H9 (cell line): ENCODE measurements at regions not wholly inside any gene's neighbourhood (a gene's known extent, or its start where the extent isn't known, plus 50 kb on each side); places are given as distances from the start of the nearest gene placed in this dataset.

Experiments
- DNase-seq: peaks from one replicate; pipeline ENCODE4 v3.0.0-alpha.2; 2017
- H2AFZ ChIP-seq: one replicate; pipeline ENCODE4 v1.6.1; 2013; ENCODE audit warnings: mild to moderate bottlenecking, low read length, control low read depth, moderate library complexity
- H2AK5ac ChIP-seq: 2 replicates; pipeline ENCODE4 v1.6.1; 2013; ENCODE audit warnings: low read length, control low read depth, mixed read lengths; ENCODE audit not compliant: insufficient read length
- H2BK120ac ChIP-seq: one replicate; pipeline ENCODE4 v1.6.1; 2013; ENCODE audit warnings: low read depth, mild to moderate bottlenecking, low read length, control low read depth, inconsistent platforms; ENCODE audit not compliant: poor library complexity, severe bottlenecking
- H2BK12ac ChIP-seq: 2 replicates; pipeline ENCODE4 v1.6.1; 2013; ENCODE audit warnings: low read length, control low read depth, mixed read lengths, low read depth; ENCODE audit not compliant: insufficient read length
- H2BK15ac ChIP-seq: 2 replicates; pipeline ENCODE4 v1.6.1; 2013; ENCODE audit warnings: low read depth, low read length, control low read depth
- H2BK20ac ChIP-seq: one replicate; pipeline ENCODE4 v1.6.1; 2013; ENCODE audit warnings: low read depth, mild to moderate bottlenecking, low read length, control low read depth, inconsistent platforms; ENCODE audit not compliant: poor library complexity, severe bottlenecking
- H2BK5ac ChIP-seq: 2 replicates; pipeline ENCODE4 v1.6.1; 2013; ENCODE audit warnings: low read length, control low read depth, mixed read lengths; ENCODE audit not compliant: insufficient read length
- H3K14ac ChIP-seq: 2 replicates; pipeline ENCODE4 v1.6.1; 2013; ENCODE audit warnings: low read length, control low read depth; ENCODE audit not compliant: insufficient read depth
- H3K18ac ChIP-seq: 2 replicates; pipeline ENCODE4 v1.6.1; 2013; ENCODE audit warnings: low read depth, mild to moderate bottlenecking, mixed read lengths, low read length, control low read depth; ENCODE audit not compliant: insufficient read length
- H3K23ac ChIP-seq: 2 replicates; pipeline ENCODE4 v1.6.1; 2013; ENCODE audit warnings: low read length, control low read depth, mixed read lengths, low read depth; ENCODE audit not compliant: insufficient read length
- H3K23me2 ChIP-seq: 2 replicates; pipeline ENCODE4 v1.6.1; 2013; ENCODE audit warnings: low read depth, mild to moderate bottlenecking, mixed read lengths, low read length, control low read depth; ENCODE audit not compliant: insufficient read length, poor library complexity, severe bottlenecking
- H3K27ac ChIP-seq: 2 replicates; pipeline ENCODE4 v1.5.1; 2013; ENCODE audit warnings: low read length, control low read depth, mixed read lengths, low read depth; ENCODE audit not compliant: insufficient read length
- H3K27me3 ChIP-seq: 2 replicates; pipeline ENCODE4 v1.6.1; 2013; ENCODE audit warnings: low read length, control low read depth, inconsistent platforms; ENCODE audit not compliant: insufficient read depth
- H3K4ac ChIP-seq: 2 replicates; pipeline ENCODE4 v1.6.1; 2013; ENCODE audit warnings: low read depth, mild to moderate bottlenecking, control low read depth, inconsistent platforms, low read length, moderate library complexity
- H3K4me1 ChIP-seq: 2 replicates; pipeline ENCODE4 v1.6.1; 2013; ENCODE audit warnings: low read length, control low read depth, inconsistent platforms; ENCODE audit not compliant: insufficient read depth
- H3K4me2 ChIP-seq: 2 replicates; pipeline ENCODE4 v1.6.1; 2013; ENCODE audit warnings: low read length, control low read depth, mixed read lengths; ENCODE audit not compliant: insufficient read length, insufficient read depth
- H3K56ac ChIP-seq: 2 replicates; pipeline ENCODE4 v1.6.1; 2013; ENCODE audit warnings: low read depth, mild to moderate bottlenecking, mixed read lengths, low read length, control low read depth; ENCODE audit not compliant: insufficient read length
- H3K79me1 ChIP-seq: 2 replicates; pipeline ENCODE4 v1.6.1; 2013; ENCODE audit warnings: low read depth, mild to moderate bottlenecking, moderate library complexity, low read length, control low read depth, inconsistent platforms; ENCODE audit not compliant: insufficient read depth, poor library complexity, severe bottlenecking
- H3K79me2 ChIP-seq: 2 replicates; pipeline ENCODE4 v1.6.1; 2013; ENCODE audit warnings: low read length, control low read depth, inconsistent platforms; ENCODE audit not compliant: insufficient read depth
- H3K9ac ChIP-seq: 2 replicates; pipeline ENCODE4 v1.6.1; 2013; ENCODE audit warnings: low read length, control low read depth, mixed read lengths; ENCODE audit not compliant: insufficient read length; ENCODE audit errors: extremely low read depth
- H3K9me3 ChIP-seq: one replicate; pipeline ENCODE4 v1.6.1; 2013; ENCODE audit warnings: low read depth, low read length, inconsistent platforms; ENCODE audit not compliant: control insufficient read depth
- H3T11ph ChIP-seq: one replicate; pipeline ENCODE4 v1.6.1; 2013; ENCODE audit warnings: mild to moderate bottlenecking, low read length, control low read depth, inconsistent platforms
- H4K20me1 ChIP-seq: one replicate; pipeline ENCODE4 v1.6.1; 2013; ENCODE audit not compliant: control insufficient read depth, insufficient read length, insufficient read depth
- H4K5ac ChIP-seq: 2 replicates; pipeline ENCODE4 v1.6.1; 2013; ENCODE audit warnings: low read depth, mild to moderate bottlenecking, mixed read lengths, low read length, control low read depth; ENCODE audit not compliant: insufficient read length
- H4K8ac ChIP-seq: replicated peaks from 2 replicates; pipeline ENCODE4 v1.6.1; 2013; ENCODE audit warnings: low read length, control low read depth, mixed read lengths, low read depth; ENCODE audit not compliant: insufficient read length
- H4K91ac ChIP-seq: 2 replicates; pipeline ENCODE4 v1.6.1; 2013; ENCODE audit warnings: low read depth, mild to moderate bottlenecking, moderate library complexity, mixed read lengths, low read length, control low read depth; ENCODE audit not compliant: insufficient read length
- H3K27ac Mint-ChIP-seq, 3 experiments: 2 replicates in 2 of 3; 3 replicates in 1 of 3; pipeline ENCODE4 v1.8.0; 2020 to 2021; ENCODE audit warnings: mixed read lengths in 3 of 3, mild to moderate bottlenecking in 1 of 3, moderate library complexity in 1 of 3
- H3K27me3 Mint-ChIP-seq: 2 replicates; pipeline ENCODE4 v1.8.0; 2021; ENCODE audit warnings: low read depth, mild to moderate bottlenecking, moderate library complexity, mixed read lengths
- H3K36me3 Mint-ChIP-seq, 3 experiments: 2 replicates in 2 of 3; 3 replicates in 1 of 3; pipeline ENCODE4 v1.8.0; 2020 to 2021; ENCODE audit warnings: low read depth in 3 of 3, mixed read lengths in 3 of 3; ENCODE audit not compliant: insufficient read depth in 1 of 3
- H3K4me1 Mint-ChIP-seq, 2 experiments: 2 replicates each; pipeline ENCODE4 v1.8.0; 2020; ENCODE audit warnings: mixed read lengths in 2 of 2
- H3K4me3 Mint-ChIP-seq, 2 experiments: 2 replicates in 1 of 2; 3 replicates in 1 of 2; pipeline ENCODE4 v1.8.0; 2020 to 2021; ENCODE audit warnings: mild to moderate bottlenecking in 2 of 2, mixed read lengths in 2 of 2, moderate library complexity in 1 of 2
- H3K9me3 Mint-ChIP-seq, 2 experiments: 2 replicates in 1 of 2; 3 replicates in 1 of 2; pipeline ENCODE4 v1.8.0; 2020; ENCODE audit warnings: mild to moderate bottlenecking in 2 of 2, mixed read lengths in 2 of 2, moderate library complexity in 1 of 2
- CTCF ChIP-seq: fragments of 200-600 bp; sonication (generic); conservative IDR thresholded peaks from 3 replicates; pipeline ENCODE4 v1.8.0; 2021; ENCODE audit warnings: antibody characterized with exemption, mild to moderate bottlenecking
- WGBS: extraction: QIAGEN DNeasy Blood & Tissue Kit; methylation state at CpG from one replicate; pipeline ENCODE4 v1.1.7; 2013; ENCODE audit warnings: missing lambda C conversion rate, low lambda C conversion rate, mixed read lengths; ENCODE audit not compliant: insufficient read length; ENCODE audit errors: extremely low coverage; 5-methylcytosine and 5-hydroxymethylcytosine counted together

- H2BK5ac ChIP-seq: no peak overlapping the region
- H3K27me3 Mint-ChIP-seq: peaks cover 18% of the 10 kb centered on the region
- no CpG with 5 or more reads among the region's 7 CpGs for WGBS
Observed at GRCh38 chr16:9259914-9260608, 168.6 kb downstream of the HAPSTR1 start.

More at GRCh38 chr16:9259914-9260608, 168.6 kb downstream of the HAPSTR1 start:
- Histone ChIP-seq H3K9me3 (no peaks in the 10 kb centered on the region), H3K27ac (no peak overlapping the region), H3K23ac (no peak overlapping the region), H3K14ac (no peak overlapping the region), H3K4me1 (no peaks in the 10 kb centered on the region), H3K18ac (no peak overlapping the region), H3K27me3 (no peaks in the 10 kb centered on the region; the same call in 1 of the 2 replicates), H3K23me2 (no peaks in the 10 kb centered on the region), H2BK12ac (no peak overlapping the region), H3K56ac (no peak overlapping the region), H4K91ac (no peak overlapping the region), H2BK120ac (no peak overlapping the region), H2AFZ (no peak overlapping the region), H3K79me2 (no peaks in the 10 kb centered on the region), H3K9ac (no peak overlapping the region), H4K8ac (no peak overlapping the region), H3K79me1 (no peaks in the 10 kb centered on the region), H4K20me1 (peaks cover 3% of the 10 kb centered on the region), H2AK5ac (no peak overlapping the region), H2BK15ac (no peak overlapping the region), H3K4ac (no peak overlapping the region), H3K4me2 (no peak overlapping the region), H2BK20ac (no peak overlapping the region), H3T11ph (no peak overlapping the region), H4K5ac (no peak overlapping the region)
- TF ChIP-seq CTCF: no peak
- H3K4me3 Mint-ChIP-seq: no peak overlapping the region
- DNase-seq: no peak
- peaks cover 0 to under 1% of the 10 kb centered on the region in 2 experiments; a peak in 1 of 5 replicates for H3K9me3 Mint-ChIP-seq
- H3K27ac Mint-ChIP-seq: no peak overlapping the region
- no peaks in the 10 kb centered on the region; a peak in 2 of 7 replicates for H3K36me3 Mint-ChIP-seq
- H3K4me1 Mint-ChIP-seq: peaks cover 2 to 18% of the 10 kb centered on the region in 2 experiments
